HG02763 (cell line): ENCODE measurements at regions not wholly inside any gene's neighbourhood (a gene's known extent, or its start where the extent isn't known, plus 50 kb on each side); places are given as distances from the start of the nearest gene placed in this dataset.

Experiments
- ATAC-seq: cut with Tn5 transposase; IDR thresholded peaks from one replicate; pipeline ENCODE4 v1.9.1; 2021; ENCODE audit warnings: mild to moderate bottlenecking, moderate library complexity; ENCODE audit not compliant: unreplicated experiment

- no peak for ATAC-seq
These were observed 51.9 kb upstream of the GAP43 start for GRCh38 chr3:115571413-115571812.
